Frontal cortex (tissue), 3 donors: ENCODE measurements at regions not wholly inside any gene's neighbourhood (a gene's known extent, or its start where the extent isn't known, plus 50 kb on each side); places are given as distances from the start of the nearest gene placed in this dataset.

ENCODE experiments used
- DNase-seq, 2 donors: peaks; one replicate each; pipeline ENCODE4 v3.0.0; 2012; ENCODE audit warnings: low spot score in 2 of 2
- FAIRE-seq: peaks from 2 replicates; lab custom pipeline; 2012; peaks lifted over from hg19 to GRCh38; lab: Jason Lieb, UNC
- donor health status: control.
- donor health status: control.
- donor health status: control.

DNA sequence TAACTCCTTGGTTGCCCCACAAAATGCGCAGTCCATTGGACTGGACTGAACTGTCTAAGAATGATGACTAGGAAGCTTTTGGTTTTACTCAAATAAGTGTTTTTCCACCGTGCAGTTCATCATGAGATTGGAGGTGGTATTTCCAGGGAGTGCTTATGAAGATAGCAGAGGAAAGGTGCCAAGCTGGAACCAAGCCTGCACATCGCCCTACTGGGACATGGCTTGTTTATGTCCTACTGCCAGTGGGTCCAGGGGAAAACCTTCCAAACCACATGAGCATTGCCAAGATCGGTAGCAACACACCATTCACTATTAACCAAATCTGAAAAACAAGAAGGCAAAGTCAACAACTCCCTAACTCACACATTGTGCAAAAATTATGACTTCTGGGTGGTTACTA is 54.7 kb upstream of the DSCAM start:
- FAIRE-seq (no peak), DNase-seq (no peak)

DNA sequence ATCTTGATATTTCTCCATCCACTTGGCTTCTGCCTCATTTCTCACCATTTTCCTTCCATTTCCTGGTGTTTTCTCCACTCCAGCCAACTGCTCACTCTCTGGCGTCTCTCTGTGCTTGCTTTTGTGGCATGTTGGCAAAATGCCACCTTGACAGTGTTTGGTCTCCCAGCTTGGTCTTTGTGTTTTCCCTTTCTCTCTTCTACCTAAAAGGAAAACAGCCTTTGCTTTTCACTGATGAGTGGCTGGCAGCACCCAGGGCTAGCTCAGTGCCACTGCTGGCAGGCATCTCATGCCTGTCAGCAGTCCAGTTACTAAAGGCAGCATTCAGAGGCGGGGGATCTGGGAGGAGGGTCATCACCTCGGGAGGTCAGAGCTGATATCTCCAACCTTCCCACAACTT is 55.3 kb upstream of the DSCAM start:
- peak; percentile 9 to 15 for DNase-seq
- no peak for FAIRE-seq

DNA sequence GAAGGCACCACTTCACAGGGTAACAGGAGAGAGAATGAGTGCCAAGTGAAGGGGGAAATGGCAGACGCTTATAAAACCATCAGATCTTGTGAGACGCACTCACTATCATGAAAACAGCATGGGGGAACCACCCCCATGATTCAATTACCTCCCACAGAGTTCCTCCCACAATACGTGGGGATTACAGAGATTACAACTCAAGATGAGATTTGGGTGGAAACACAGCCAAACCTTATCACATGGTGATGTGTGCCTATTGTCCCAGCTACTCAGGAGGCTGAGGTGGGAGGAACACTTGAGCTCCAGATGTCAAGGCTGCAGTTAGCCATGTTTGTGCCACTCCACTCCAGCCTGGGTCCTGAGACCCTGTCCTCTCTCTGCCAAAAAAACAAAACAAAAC is 56.0 kb upstream of the DSCAM start:
- FAIRE-seq (no peak), DNase-seq (no peak)

DNA sequence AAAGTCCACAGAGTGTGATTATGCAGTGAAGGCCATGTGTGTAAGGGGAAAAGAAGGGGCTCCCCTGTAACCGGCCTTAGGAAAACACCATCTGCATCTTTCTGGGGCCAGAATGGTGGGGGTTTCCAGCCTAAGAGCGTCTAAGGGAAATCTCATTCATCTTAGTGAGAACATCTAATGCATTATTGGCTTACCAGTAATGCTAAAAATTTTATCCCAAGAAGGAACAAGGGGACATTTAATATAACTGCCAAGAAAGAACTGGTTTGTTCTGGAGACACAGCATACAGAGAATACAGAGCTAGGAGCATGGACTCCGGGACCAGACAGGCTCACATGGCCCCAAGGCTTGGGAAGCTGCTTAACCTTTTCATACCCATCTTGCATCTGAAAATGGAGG is 58.3 kb upstream of the DSCAM start:
- DNase-seq: no peak
- no peak for FAIRE-seq

DNA sequence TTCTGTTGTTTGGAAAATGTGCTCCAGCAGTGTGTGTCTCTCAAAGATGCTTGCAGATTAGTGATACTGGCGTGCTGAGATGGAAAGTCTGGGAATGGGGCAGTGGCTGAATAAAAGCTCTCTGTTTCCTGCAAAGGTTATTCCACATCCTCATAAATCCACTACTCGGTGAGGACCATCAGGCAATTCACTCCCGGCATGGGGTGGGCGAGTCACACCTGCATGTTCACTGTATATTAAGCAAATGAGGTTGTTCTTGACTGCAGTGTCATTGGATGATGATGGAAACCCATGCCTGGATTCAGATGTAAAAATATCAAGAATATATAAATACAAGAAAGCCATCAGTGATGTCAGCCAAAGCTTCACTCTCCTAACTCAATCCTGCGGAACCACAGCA is 65.4 kb upstream of the DSCAM start:
- DNase-seq: no peak
- FAIRE-seq: no peak

DNA sequence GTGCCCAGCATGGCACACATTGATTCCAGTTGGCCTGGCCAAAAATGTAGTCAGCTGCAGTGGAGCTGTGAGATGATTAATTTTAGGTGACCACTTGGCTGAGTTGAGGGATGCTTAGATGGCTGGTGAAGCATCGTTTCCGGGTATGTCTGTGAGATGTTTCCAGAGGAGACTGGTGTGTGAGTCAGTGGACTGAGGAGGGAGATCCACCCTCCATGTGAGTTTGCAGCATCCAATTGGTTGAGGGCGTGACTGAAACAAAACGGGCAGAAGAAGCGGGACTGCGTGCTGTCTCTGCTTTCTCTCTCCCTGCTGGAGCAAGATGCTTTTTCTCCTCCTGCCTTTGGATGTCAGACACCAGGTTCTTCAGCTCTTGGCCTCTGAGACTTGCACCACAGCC is 68.2 kb upstream of the DSCAM start:
- no peak for FAIRE-seq
- no peak for DNase-seq

DNA sequence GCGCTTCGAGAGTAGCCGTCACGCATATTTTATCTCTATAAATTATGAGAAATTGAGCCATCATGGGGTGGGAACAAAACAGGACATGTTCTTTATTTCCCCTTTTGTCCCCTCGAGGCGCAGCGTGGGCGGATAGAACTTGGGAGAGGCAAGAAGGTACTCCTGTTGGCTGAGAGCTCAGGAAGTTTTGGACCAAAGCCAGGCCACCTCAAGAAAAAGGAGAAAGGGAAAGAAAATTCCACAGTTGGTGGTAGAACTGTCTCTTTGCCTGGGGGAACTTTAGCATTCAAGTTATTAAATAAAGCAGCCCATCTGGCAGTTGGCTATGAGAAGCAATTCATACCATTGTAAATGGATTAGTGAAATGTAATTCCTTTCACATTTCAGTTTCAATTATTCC is 76.4 kb upstream of the DSCAM start:
- FAIRE-seq (no peak), DNase-seq (no peak)

DNA sequence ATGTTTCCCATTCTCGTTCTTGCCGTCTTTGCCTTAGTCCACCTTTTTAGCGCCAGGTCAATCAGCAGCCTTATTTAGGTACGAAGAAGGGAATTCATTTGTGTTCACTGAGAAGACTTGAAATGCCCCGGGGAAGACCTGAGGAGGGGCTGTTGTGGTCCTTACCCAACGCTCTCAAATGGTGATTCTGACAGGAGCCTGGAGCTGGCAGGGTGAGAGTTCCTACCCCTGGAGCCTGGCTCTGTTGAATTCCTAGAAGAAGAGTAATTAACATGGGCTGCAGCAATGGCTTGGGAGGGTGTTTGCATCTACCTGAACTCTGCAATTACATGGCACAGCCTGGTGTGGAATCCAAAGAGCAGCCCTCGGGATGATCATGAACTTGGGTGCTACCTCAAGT is 76.9 kb upstream of the DSCAM start:
- DNase-seq (no peak), FAIRE-seq (no peak)

DNA sequence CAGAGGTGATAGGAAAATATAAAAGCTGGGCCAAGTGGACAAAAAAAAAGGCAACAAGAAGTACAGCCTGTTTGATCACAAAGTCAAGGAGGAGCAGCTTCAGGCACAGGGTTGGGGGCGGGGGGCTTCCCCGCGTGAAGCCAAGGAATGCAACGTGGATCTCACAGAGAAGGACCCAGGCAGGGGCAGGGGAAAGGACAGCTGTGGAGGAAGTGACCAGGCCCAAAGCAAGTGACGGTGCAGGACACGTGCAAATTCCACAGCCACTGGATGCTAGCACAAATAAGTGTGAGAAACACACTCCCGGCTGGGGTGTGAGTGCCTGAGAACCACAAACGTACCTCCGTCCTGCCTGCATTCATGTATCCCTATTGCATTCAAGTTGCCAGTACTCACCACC is 77.7 kb upstream of the DSCAM start:
- no peak for FAIRE-seq

DNA sequence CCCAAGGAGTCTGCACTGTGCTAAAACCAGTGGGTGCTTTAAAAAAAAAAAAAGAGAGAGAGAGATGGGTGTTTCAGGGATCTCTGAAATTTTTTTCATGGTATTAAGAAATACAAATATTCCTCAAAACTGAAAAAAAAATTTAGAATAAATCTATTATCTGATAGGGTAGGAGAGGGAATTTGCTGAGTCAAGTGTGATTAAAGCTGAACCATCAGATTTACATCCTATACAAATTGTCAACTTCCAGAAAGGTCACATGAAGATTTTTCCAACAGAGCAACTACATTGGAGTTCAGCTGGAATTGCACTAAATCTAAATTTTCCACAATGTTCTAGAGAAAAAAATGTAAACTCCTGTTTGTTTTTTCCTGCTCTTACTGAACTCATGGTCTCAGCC is 79.3 kb upstream of the DSCAM start:
- no peak for FAIRE-seq
- DNase-seq: no peak

More for the DNA sequence above, 77.7 kb upstream of the DSCAM start:
- DNase-seq: no peak

DNA sequence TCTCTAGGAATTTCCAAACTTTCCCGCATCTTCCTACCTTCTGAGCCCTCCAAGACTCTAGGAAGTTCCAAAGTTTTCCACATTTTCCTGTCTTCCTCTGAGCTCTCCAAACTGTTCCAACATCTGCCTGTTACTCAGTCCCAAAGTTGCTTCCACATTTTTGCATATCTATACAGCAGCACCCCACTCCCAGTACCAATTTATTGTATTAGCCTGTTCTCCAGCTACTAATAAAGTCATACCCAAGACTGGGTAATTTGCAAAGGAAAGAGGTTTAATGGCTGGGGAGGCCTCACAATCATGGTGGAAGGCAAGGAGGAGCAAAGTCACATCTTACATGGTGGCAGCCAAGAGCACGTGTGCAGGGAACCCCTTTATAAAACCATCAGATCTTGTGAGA is 82.9 kb upstream of the DSCAM start:
- no peak for DNase-seq
- FAIRE-seq: no peak

DNA sequence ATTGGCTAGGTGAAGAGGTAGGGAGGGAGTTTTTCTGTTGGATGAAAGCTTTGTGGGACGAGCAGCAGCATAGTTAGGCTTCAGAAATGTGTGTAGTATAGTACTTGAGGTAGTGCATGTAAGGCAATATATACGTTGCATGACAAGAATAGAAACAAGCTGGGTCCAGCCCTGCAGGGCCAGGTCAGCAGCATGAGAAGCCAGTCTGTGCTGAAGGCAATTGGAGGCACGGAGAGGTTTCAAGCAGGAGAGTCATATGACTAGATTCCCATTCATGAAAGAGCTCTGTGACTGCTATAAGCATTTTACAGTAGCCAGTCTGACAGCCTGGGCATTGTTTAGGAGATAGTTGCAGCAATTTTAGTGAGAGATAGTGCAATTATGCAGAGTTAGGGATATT is 84.2 kb upstream of the DSCAM start:
- FAIRE-seq (no peak), DNase-seq (no peak)

DNA sequence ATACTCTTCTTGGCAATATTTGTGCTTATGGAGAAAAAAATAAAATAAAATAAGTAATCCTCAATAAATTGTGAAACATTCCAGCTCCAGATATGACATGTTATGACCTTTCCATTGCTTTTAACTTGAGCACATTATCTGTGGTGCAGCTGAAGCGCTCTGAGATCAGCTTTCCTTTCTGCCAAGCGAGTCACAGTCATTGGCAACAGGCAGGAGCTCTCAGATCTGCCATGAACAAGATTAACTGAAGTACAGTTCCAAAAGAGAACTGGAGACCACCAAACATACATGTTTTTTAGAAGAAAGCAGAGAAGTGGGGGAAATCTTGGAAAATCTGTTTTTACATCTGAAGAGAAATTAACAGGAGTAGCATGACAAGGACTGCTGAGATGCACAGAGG is 89.2 kb upstream of the DSCAM start:
- DNase-seq (no peak), FAIRE-seq (no peak)

DNA sequence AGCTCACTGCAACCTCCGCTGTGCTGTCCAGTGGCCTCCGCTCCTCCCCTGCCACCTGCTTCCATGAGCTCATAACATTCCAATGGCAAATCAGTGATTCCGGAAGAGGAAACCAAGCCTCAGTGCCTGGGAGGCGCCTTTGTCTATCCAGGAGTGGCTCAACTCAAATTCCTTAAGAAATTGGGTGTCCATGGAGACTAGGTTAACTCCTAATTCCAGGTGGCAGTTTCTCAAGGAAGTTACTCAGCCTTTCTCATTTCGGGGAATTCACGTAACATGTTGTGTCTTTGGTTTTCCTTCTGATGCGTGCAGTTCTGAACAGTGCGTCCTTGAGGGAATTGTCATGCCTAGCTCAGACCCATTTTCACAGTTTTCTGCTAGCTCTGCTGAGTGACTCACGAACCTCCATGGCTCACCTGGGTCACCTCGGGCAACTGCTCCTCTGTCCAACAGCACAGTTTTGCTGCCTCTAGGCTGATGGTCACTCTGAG is 89.9 kb upstream of the DSCAM start:
- FAIRE-seq: no peak
- no peak for DNase-seq

DNA sequence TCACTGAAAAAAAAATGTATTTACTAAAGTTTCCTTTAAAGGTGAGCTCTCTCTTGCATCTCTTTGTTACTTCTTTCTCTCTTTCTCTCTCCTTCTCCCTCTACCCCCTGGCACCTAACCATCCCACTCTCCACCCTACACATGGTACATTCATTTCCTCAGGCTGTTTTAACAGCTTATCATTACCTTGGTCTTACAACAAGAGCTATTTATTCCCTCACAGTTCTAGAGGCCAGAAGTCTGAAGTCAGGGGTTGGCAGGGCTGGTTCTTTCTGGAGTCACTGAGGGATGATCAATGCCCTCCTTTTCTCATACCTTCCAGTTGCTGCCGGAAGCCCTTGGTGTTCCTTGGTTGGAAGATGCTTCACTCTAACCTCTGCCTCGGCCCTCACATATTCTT is 91.1 kb upstream of the DSCAM start:
- FAIRE-seq: no peak

DNA sequence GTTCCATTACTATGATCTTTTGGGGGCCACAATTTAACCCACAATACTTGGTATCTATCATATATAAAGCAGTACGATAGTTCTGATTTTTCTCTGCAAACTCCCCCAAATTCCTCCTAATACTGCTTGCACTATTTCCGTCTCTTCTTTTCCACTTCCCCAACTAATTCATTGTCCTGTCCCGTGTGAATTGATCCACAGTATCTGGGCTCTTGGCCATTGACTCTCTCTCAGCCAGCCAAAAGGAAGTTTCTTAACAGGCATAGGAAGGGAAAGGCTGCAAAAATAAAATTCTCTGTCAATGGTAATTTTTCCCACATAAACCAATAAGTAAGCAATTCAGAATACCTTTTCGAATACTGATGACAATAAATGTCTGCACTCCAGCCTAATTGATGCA is 91.7 kb upstream of the DSCAM start:
- DNase-seq (no peak), FAIRE-seq (no peak)

More for the DNA sequence above, 91.1 kb upstream of the DSCAM start:
- DNase-seq: no peak

DNA sequence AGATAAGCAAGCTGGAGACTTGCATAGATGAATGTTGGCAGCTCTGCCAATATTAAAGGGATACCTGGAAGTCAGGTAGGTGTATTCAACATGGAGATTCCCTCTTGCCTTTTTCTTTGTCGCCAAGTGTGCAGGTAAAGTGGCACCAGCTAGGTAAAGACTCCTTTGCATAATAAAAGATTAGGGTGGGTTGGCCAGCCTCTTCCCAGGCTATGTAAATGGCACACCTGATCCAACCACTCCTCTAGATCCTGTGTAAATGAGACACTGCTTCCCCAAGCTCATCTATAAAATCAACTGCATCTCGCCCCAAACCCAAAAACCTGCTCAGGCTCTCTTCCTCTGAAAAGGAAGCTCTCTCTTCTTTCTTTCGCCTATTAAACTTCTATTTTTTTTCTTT is 100.8 kb upstream of the DSCAM start:
- no peak for FAIRE-seq
- DNase-seq: no peak

DNA sequence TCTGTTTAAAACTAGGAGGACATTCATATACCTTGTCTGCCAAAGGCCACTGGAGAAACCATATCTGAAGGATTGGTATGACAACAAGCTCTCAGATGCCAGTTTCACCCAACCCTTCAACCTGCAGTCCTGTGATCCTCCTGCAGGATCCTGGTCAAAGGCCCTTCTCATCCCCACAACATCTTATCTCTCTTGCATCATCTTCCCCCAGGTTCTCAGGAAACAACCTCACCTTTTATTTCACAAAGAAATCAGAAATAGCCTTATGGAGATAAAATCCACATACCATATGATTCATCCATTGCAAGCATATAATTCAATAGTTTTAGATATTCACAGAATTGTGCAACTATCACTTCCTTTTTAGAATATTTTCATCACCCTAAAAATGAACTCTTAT is 104.0 kb upstream of the DSCAM start:
- no peak for FAIRE-seq

DNA sequence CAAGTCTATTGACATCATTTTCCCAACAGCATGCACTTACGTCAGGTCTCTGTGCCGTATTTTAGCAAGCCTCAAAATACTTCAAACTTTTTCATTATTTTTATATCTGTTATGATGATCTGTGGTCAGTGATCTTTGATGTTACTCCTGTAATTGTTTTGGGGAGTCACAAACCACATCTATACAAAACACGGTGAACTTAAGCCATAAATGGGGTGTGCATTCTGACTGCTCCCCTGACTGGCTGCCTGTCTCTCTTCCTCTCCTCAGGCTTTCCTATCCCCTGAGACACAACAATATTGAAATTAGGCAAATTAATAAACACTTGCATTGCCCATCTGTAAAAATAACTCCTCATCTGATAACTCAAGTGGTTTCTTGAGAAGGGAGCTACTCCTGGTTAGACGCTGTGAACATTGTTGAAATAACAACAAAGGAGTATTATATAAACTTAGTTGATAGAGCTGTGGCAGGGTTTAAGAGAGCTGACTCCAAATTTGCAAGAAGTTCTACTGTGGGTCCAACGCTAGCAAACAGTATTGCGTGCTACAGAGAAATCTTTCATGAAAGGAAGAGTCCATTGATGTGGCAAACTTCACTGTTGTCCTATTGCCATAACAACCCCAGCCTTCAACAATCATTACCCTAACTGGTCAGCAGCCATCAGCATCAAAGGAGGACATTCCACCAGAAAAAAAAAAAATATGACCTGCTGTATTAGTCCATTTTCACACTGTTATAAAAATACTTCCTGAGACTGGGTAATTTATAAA is 105.8 kb upstream of the DSCAM start:
- FAIRE-seq: no peak
- DNase-seq: no peak

More for the DNA sequence above, 104.0 kb upstream of the DSCAM start:
- DNase-seq: no peak

DNA sequence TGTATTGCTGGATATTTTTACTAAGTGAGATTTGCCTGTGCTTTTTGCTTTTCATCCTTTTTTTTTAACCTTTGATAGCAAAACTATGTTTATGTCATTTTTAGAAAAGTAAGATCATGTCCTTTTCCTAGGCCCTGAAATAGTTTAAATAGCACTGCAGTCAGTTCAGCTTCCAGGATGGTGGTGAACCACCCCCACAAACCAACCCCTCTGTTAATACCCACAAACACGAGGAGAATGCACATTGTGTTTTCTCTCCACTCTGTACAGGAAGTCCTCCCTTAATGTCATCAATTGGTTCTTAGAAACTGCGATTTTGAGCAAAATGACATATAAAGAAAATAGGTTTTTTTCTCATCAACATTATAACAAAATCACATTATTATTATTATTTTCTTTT is 117.7 kb upstream of the DSCAM start:
- DNase-seq (no peak), FAIRE-seq (no peak)

DNA sequence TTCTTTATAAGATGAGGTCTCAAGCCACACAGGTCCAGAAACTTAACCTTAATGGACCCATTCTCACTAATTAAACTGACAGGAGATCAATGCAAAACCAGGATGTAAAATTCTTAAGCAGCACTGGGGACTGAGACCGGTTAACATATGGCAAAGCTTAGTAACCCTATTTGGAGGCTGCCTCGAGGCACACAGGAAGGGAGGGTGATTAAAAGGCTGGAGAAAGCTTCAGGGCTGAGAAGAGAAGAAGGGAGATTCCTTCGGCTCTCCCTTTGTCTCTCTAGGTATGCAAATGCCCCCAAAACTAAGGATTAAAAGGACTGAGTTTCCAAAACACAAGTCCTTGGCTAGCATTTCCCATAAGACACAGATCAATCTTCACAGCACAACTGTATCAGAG is 120.8 kb upstream of the DSCAM start:
- FAIRE-seq (no peak), DNase-seq (no peak)

DNA sequence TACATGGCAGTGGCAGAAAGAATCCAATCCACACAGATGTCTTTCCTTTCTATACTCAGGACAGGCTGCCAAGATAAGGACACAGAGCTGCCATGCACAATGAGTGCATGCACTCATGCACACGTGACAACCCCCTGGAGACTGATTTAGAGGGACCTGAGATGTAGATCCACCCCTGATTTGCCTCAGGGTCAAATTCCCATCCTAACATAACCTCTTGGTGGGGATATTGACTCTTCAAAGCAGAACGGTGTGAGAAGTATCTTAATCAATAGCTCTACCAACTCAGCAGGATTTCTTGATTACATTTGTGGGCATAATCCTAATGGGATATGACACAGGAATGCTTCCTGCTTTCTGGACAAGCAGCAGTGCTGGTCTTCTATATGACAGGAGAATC is 125.2 kb upstream of the DSCAM start:
- FAIRE-seq (no peak), DNase-seq (no peak)
